Upper lobe of left lung (tissue), 4 donors: ENCODE measurements at regions not wholly inside any gene's neighbourhood (a gene's known extent, or its start where the extent isn't known, plus 50 kb on each side); places are given as distances from the start of the nearest gene placed in this dataset.

Experiments
- CTCF ChIP-seq, 6 experiments: fragments of 450-650 bp in 4 of 6; fragments of 200-600 bp in 2 of 6; sonication (generic) in 2 of 6; IDR thresholded peaks; one replicate each; pipeline ENCODE4 v1.5.1; 2016 to 2019; ENCODE audit warnings: antibody characterized with exemption in 6 of 6
- EP300 ChIP-seq, 4 donors: sonication (generic); formaldehyde crosslinking; IDR thresholded peaks; one replicate each; pipeline ENCODE4 v1.5.1; 2017; ENCODE audit warnings: antibody characterized with exemption in 4 of 4, control low read depth in 2 of 4
- POLR2A ChIP-seq, 4 donors: fragments of 450-650 bp; IDR thresholded peaks; one replicate each; pipeline ENCODE4 v1.5.1; 2016 to 2017; ENCODE audit warnings: antibody characterized with exemption in 4 of 4, mild to moderate bottlenecking in 2 of 4

- TF ChIP-seq EP300 (IDR thresholded peaks at IDR 0.05) (no peak), CTCF (IDR thresholded peaks at IDR 0.05) (no peak), POLR2A (IDR thresholded peaks at IDR 0.05) (no peak)
Measured at GRCh38 chr11:42773729-42774128, 538.1 kb upstream of the API5 start.
